ENCODE measurements at regions not wholly inside any gene's neighbourhood (a gene's known extent, or its start where the extent isn't known, plus 50 kb on each side); places are given as distances from the start of the nearest gene placed in this dataset.

GRCh38 chr21:28871388-28872010, 121.2 kb downstream of the LTN1 start:
- TF ChIP-seq CTCF (conservative IDR thresholded peaks at IDR 0.05 in 1 of 2, IDR thresholded peaks at IDR 0.05 in 1 of 2; ENCODE audit: extremely low read depth in 1 of 2, insufficient read depth in 1 of 2, low read depth in 1 of 2, low read length in 2 of 2), result no peak
- no peak for TF ChIP-seq EZH2 (IDR thresholded peaks at IDR 0.05; ENCODE audit: borderline replicate concordance, low read length)
